ENCODE measurements at regions not wholly inside any gene's neighbourhood (a gene's known extent, or its start where the extent isn't known, plus 50 kb on each side); places are given as distances from the start of the nearest gene placed in this dataset.

- no TSS peak for BruUV-seq (replicated peaks)
- DNase-seq (ENCODE audit: low spot score), result peak; percentile 39
Observed at GRCh38 chr7:91351374-91351773, 87.1 kb downstream of the FZD1 start.

GRCh38 chr7:91352091-91352490 is 87.9 kb downstream of the FZD1 start:
- no peak overlapping the region for H3K4me3 ChIP-seq (ENCODE audit: low read depth, low read length, poor library complexity, severe bottlenecking)
- peaks cover 58% of the 10 kb centered on the region for H3K4me1 ChIP-seq (ENCODE audit: insufficient read depth, low read length, poor library complexity, severe bottlenecking)
- no peaks in the 10 kb centered on the region for H3K9me3 ChIP-seq (ENCODE audit: low read depth, low read length, poor library complexity, severe bottlenecking)
- ChIA-PET POLR2A (ENCODE audit: low non-redundant PET) (no interaction called here), CTCF (no interaction called here)
- TF ChIP-seq EZH2 (IDR thresholded peaks at IDR 0.05; ENCODE audit: borderline replicate concordance, low read depth, low read length, poor library complexity, severe bottlenecking) (no peak), CTCF (conservative IDR thresholded peaks at IDR 0.05; ENCODE audit: low read depth, low read length) (no peak)
- H3K27ac ChIP-seq (ENCODE audit: low read depth, low read length, poor library complexity, severe bottlenecking), result no peak overlapping the region
- no TSS peak for BruUV-seq (replicated peaks)
- intact Hi-C loops (cut with micrococcal nuclease; ENCODE audit: unreplicated experiment), result no loop called here
- DNase-seq (ENCODE audit: low spot score), result peak; percentile 46
- no peaks in the 10 kb centered on the region for H3K36me3 ChIP-seq (ENCODE audit: insufficient read depth, low read length, poor library complexity, severe bottlenecking)
- no peaks in the 10 kb centered on the region for H3K27me3 ChIP-seq (replicated peaks; ENCODE audit: insufficient read depth, low read depth, low read length, poor library complexity)

More at GRCh38 chr7:91351374-91351773, 87.1 kb downstream of the FZD1 start:
- Histone ChIP-seq H3K4me1 (ENCODE audit: insufficient read depth, low read length, poor library complexity, severe bottlenecking) (peaks cover 58% of the 10 kb centered on the region), H3K9me3 (ENCODE audit: low read depth, low read length, poor library complexity, severe bottlenecking) (no peaks in the 10 kb centered on the region), H3K4me3 (ENCODE audit: low read depth, low read length, poor library complexity, severe bottlenecking) (no peak overlapping the region), H3K36me3 (ENCODE audit: insufficient read depth, low read length, poor library complexity, severe bottlenecking) (no peaks in the 10 kb centered on the region), H3K27ac (ENCODE audit: low read depth, low read length, poor library complexity, severe bottlenecking) (no peak overlapping the region), H3K27me3 (replicated peaks; ENCODE audit: insufficient read depth, low read depth, low read length, poor library complexity) (no peaks in the 10 kb centered on the region)
- CTCF ChIA-PET, result no interaction called here
- POLR2A ChIA-PET (ENCODE audit: low non-redundant PET), result no interaction called here
- no peak for TF ChIP-seq EZH2 (IDR thresholded peaks at IDR 0.05; ENCODE audit: borderline replicate concordance, low read depth, low read length, poor library complexity, severe bottlenecking)
- TF ChIP-seq CTCF (conservative IDR thresholded peaks at IDR 0.05; ENCODE audit: low read depth, low read length), result no peak
- intact Hi-C loops (cut with micrococcal nuclease; ENCODE audit: unreplicated experiment), result no loop called here

DNA sequence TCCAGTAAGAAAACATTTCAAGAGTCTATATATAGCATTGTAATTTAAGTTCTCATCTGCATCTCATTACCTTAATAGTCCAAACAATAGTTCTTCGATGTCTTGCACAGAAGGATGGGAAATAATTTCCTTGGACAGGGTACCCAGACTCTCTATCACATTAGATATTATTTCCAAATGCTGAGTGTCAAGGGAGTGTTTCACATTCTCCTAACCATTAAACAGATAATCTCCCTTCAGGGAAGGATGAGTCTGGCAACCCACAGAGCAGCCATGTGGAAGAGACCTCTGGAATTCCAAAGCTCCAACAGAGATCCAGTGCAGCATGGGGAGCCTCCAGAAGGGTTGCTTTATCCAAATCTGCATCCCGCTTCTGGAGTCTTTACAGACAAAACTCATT is 89.6 kb downstream of the FZD1 start:
- H3K4me3 ChIP-seq (ENCODE audit: low read depth, low read length, poor library complexity, severe bottlenecking), result no peak overlapping the region
- BruUV-seq (replicated peaks), result no TSS peak
- DNase-seq (ENCODE audit: low spot score), result no peak
- no peak overlapping the region for H3K27ac ChIP-seq (ENCODE audit: low read depth, low read length, poor library complexity, severe bottlenecking)
- H3K9me3 ChIP-seq (ENCODE audit: low read depth, low read length, poor library complexity, severe bottlenecking), result no peaks in the 10 kb centered on the region
- intact Hi-C loops (cut with micrococcal nuclease; ENCODE audit: unreplicated experiment), result no loop called here
- ChIA-PET CTCF (no interaction called here), POLR2A (ENCODE audit: low non-redundant PET) (interaction anchor here (0.5 kb wide), 1 partner anchor 226 kb away, joined by 3 read pairs; no protein-coding TSS in a partner anchor)
- TF ChIP-seq CTCF (conservative IDR thresholded peaks at IDR 0.05; ENCODE audit: low read depth, low read length) (no peak), EZH2 (IDR thresholded peaks at IDR 0.05; ENCODE audit: borderline replicate concordance, low read depth, low read length, poor library complexity, severe bottlenecking) (no peak)
- peaks cover 57% of the 10 kb centered on the region for H3K4me1 ChIP-seq (ENCODE audit: insufficient read depth, low read length, poor library complexity, severe bottlenecking)
- H3K27me3 ChIP-seq (replicated peaks; ENCODE audit: insufficient read depth, low read depth, low read length, poor library complexity), result no peaks in the 10 kb centered on the region
- no peaks in the 10 kb centered on the region for H3K36me3 ChIP-seq (ENCODE audit: insufficient read depth, low read length, poor library complexity, severe bottlenecking)

Measured in A673 (cell line).